ENCODE measurements at regions not wholly inside any gene's neighbourhood (a gene's known extent, or its start where the extent isn't known, plus 50 kb on each side); places are given as distances from the start of the nearest gene placed in this dataset.

DNA sequence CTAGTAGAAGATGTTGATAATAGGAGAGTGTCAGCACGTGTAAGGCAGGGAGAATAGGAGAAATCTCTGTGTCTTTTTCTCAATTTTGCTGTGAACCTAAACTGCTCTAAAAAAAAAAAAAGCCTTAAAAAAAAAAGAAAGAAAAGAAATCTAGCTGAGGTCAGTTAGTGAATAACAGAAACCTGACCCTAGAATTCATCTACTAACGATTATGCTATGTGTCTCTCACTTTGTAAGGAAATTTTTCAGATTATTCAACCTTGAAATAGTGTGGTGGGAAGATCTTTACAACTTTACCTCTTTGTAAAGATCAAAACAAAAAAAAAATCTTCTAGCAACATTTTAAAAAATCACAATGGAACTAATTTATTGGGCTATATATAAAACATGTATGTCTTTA is 995.7 kb downstream of the GALC start:
- Histone ChIP-seq H2AFZ (ENCODE audit: low read length) (no peak overlapping the region), H3K27ac (ENCODE audit: low read length) (no peak overlapping the region), H3K9me3 (replicated peaks; ENCODE audit: insufficient read depth, low read length) (no peaks in the 10 kb centered on the region), H4K20me1 (ENCODE audit: insufficient read depth, low read length) (no peaks in the 10 kb centered on the region), H3K9me2 (replicated peaks; ENCODE audit: insufficient read depth, low read length) (no peaks in the 10 kb centered on the region), H3K79me2 (ENCODE audit: low read length) (no peaks in the 10 kb centered on the region), H3K27me3 (replicated peaks; ENCODE audit: insufficient read depth, low read length) (no peaks in the 10 kb centered on the region), H3F3A (ENCODE audit: insufficient read depth, low read length) (no peaks in the 10 kb centered on the region), H3K9ac (ENCODE audit: low read length) (no peak overlapping the region), H3K4me2 (ENCODE audit: low read depth, low read length) (no peak overlapping the region), H3K36me3 (replicated peaks; ENCODE audit: insufficient read depth, low read length) (no peaks in the 10 kb centered on the region), H3K4me1 (ENCODE audit: low read length) (no peaks in the 10 kb centered on the region), H3K4me3 (ENCODE audit: low read length) (no peak overlapping the region)
- no peak for DNase-seq
- TF ChIP-seq, protein P1, sequence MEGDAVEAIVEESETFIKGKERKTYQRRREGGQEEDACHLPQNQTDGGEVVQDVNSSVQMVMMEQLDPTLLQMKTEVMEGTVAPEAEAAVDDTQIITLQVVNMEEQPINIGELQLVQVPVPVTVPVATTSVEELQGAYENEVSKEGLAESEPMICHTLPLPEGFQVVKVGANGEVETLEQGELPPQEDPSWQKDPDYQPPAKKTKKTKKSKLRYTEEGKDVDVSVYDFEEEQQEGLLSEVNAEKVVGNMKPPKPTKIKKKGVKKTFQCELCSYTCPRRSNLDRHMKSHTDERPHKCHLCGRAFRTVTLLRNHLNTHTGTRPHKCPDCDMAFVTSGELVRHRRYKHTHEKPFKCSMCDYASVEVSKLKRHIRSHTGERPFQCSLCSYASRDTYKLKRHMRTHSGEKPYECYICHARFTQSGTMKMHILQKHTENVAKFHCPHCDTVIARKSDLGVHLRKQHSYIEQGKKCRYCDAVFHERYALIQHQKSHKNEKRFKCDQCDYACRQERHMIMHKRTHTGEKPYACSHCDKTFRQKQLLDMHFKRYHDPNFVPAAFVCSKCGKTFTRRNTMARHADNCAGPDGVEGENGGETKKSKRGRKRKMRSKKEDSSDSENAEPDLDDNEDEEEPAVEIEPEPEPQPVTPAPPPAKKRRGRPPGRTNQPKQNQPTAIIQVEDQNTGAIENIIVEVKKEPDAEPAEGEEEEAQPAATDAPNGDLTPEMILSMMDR (IDR thresholded peaks at IDR 0.05; ENCODE audit: low read length), result no peak
- no peak for TF ChIP-seq EZH2 (optimal IDR thresholded peaks at IDR 0.05; ENCODE audit: low read depth, low read length)

DNA sequence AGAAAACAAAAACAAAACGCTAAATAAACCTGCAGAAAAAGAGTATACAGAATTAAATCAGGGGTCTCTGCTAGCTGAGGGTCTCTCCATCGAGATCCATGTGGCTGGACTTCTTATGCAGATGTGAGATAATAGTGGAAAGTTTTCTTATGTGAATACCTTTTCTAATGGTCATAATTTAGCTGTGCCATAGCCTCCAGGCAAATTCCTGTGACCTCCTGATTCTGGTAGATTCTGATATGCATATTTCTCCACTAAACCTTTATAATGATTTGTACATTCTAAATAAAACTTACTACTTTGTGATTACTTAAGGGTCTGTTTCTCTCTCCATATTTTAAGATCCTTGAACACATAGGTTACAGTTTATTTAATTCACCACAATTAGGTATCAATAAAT is 1002.6 kb downstream of the GALC start:
- no peak overlapping the region for H3K4me3 ChIP-seq (ENCODE audit: low read length)
- no peaks in the 10 kb centered on the region for H3K4me1 ChIP-seq (ENCODE audit: low read length)
- no peaks in the 10 kb centered on the region for H3K9me2 ChIP-seq (replicated peaks; ENCODE audit: insufficient read depth, low read length)
- H3K27me3 ChIP-seq (replicated peaks; ENCODE audit: insufficient read depth, low read length), result no peaks in the 10 kb centered on the region
- H3K79me2 ChIP-seq (ENCODE audit: low read length), result no peaks in the 10 kb centered on the region
- no peaks in the 10 kb centered on the region for H3K9me3 ChIP-seq (replicated peaks; ENCODE audit: insufficient read depth, low read length)
- no peaks in the 10 kb centered on the region for H3F3A ChIP-seq (ENCODE audit: insufficient read depth, low read length)
- no peak overlapping the region for H3K4me2 ChIP-seq (ENCODE audit: low read depth, low read length)
- H3K9ac ChIP-seq (ENCODE audit: low read length), result no peak overlapping the region
- H4K20me1 ChIP-seq (ENCODE audit: insufficient read depth, low read length), result no peaks in the 10 kb centered on the region
- TF ChIP-seq EZH2phosphoT487 (IDR thresholded peaks at IDR 0.05; ENCODE audit: low read length) (no peak), EZH2 (optimal IDR thresholded peaks at IDR 0.05; ENCODE audit: low read depth, low read length) (no peak)
- TF ChIP-seq, protein P1 (IDR thresholded peaks at IDR 0.05; ENCODE audit: low read length), result no peak
- H2AFZ ChIP-seq (ENCODE audit: low read length), result no peak overlapping the region
- H3K27ac ChIP-seq (ENCODE audit: low read length), result no peak overlapping the region
- no peaks in the 10 kb centered on the region for H3K36me3 ChIP-seq (replicated peaks; ENCODE audit: insufficient read depth, low read length)
- DNase-seq, result no peak

DNA sequence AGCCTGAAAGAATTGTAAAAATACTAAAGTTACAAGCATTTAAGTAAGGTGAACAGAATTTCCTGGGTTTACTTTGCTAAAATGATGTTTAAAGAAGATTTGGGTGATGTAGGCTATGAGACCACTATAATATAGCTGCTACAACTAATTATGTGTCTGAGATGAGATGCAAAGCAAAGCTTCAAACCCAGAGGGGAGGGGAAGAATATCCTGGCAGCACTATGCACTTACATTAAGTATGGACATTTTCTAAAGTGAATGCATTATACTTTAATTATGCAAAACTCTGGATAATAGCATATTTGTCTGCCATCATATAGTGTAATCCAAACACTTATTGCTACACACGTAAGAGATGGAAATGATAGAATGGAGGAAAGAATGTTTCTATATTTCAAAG is 1003.7 kb downstream of the GALC start:
- no peaks in the 10 kb centered on the region for H4K20me1 ChIP-seq (ENCODE audit: insufficient read depth, low read length)
- DNase-seq, result no peak
- H3K4me2 ChIP-seq (ENCODE audit: low read depth, low read length), result no peak overlapping the region
- no peaks in the 10 kb centered on the region for H3F3A ChIP-seq (ENCODE audit: insufficient read depth, low read length)
- no peaks in the 10 kb centered on the region for H3K27me3 ChIP-seq (replicated peaks; ENCODE audit: insufficient read depth, low read length)
- no peak overlapping the region for H3K9ac ChIP-seq (ENCODE audit: low read length)
- H3K79me2 ChIP-seq (ENCODE audit: low read length), result no peaks in the 10 kb centered on the region
- no peaks in the 10 kb centered on the region for H3K9me2 ChIP-seq (replicated peaks; ENCODE audit: insufficient read depth, low read length)
- no peak for TF ChIP-seq EZH2phosphoT487 (IDR thresholded peaks at IDR 0.05; ENCODE audit: low read length)
- TF ChIP-seq EZH2 (optimal IDR thresholded peaks at IDR 0.05; ENCODE audit: low read depth, low read length), result no peak
- TF ChIP-seq, protein P1 (IDR thresholded peaks at IDR 0.05; ENCODE audit: low read length), result no peak
- no peak overlapping the region for H2AFZ ChIP-seq (ENCODE audit: low read length)
- no peaks in the 10 kb centered on the region for H3K36me3 ChIP-seq (replicated peaks; ENCODE audit: insufficient read depth, low read length)
- H3K9me3 ChIP-seq (replicated peaks; ENCODE audit: insufficient read depth, low read length), result no peaks in the 10 kb centered on the region
- H3K4me3 ChIP-seq (ENCODE audit: low read length), result no peak overlapping the region
- H3K27ac ChIP-seq (ENCODE audit: low read length), result no peak overlapping the region
- H3K4me1 ChIP-seq (ENCODE audit: low read length), result no peaks in the 10 kb centered on the region
